ENCODE measurements at regions not wholly inside any gene's neighbourhood (a gene's known extent, or its start where the extent isn't known, plus 50 kb on each side); places are given as distances from the start of the nearest gene placed in this dataset.

- TF ChIP-seq JUND (IDR thresholded peaks at IDR 0.05; ENCODE audit: low read depth, low read length), result no peak
- TF ChIP-seq USF2 (IDR thresholded peaks at IDR 0.05; ENCODE audit: borderline replicate concordance, low read depth, low read length), result no peak
- TF ChIP-seq REST (IDR thresholded peaks at IDR 0.05; ENCODE audit: low read depth, low read length), result no peak
- no peak for TF ChIP-seq CTCF (IDR thresholded peaks at IDR 0.05 in 2 of 3, conservative IDR thresholded peaks at IDR 0.05 in 1 of 3; ENCODE audit: control insufficient read depth in 2 of 3, extremely low read depth in 1 of 3, insufficient read depth in 1 of 3, low read depth in 3 of 3, low read length in 3 of 3)
- TF ChIP-seq SIN3A (IDR thresholded peaks at IDR 0.05; ENCODE audit: low read depth, low read length), result no peak
- TF ChIP-seq EP300 (IDR thresholded peaks at IDR 0.05; ENCODE audit: borderline replicate concordance in 1 of 2, control insufficient read depth in 1 of 2, low read depth in 2 of 2, low read length in 2 of 2), result no peak
- TF ChIP-seq SMAD1 (IDR thresholded peaks at IDR 0.05; ENCODE audit: low read depth, partially characterized antibody), result no peak
- no peak for TF ChIP-seq GATAD2B (conservative IDR thresholded peaks at IDR 0.05; ENCODE audit: low read depth)
- no peak for TF ChIP-seq BCL11A (IDR thresholded peaks at IDR 0.05; ENCODE audit: low read depth, low read length)
- TF ChIP-seq MYB (IDR thresholded peaks at IDR 0.05; ENCODE audit: borderline replicate concordance, low read depth, low read length), result no peak
Observed at GRCh38 chr5:110239786-110240185, 486.7 kb downstream of the TMEM232 start.

All from GM12878 (cell line).